Heart left ventricle (tissue), 16 donors: ENCODE measurements at regions not wholly inside any gene's neighbourhood (a gene's known extent, or its start where the extent isn't known, plus 50 kb on each side); places are given as distances from the start of the nearest gene placed in this dataset.

Experiments used
- ATAC-seq, 4 donors: fragments of 200-7000 bp; cut with Tn5 transposase; one replicate each; pipeline ENCODE4 v1.9.1; 2020 to 2022; ENCODE audit warnings: moderate library complexity in 4 of 4, mild to moderate bottlenecking in 3 of 4, moderate number of reproducible peaks in 1 of 4
- DNase-seq, 5 donors: peaks; one replicate each; pipeline ENCODE4 v3.0.0-alpha.2; 2020
- H3K27ac ChIP-seq, 12 donors: fragments of 200-600 bp; sonication (generic) in 4 of 12; one replicate each; pipeline versions ENCODE4 v1.5.0 to v1.8.0; 2016 to 2022; ENCODE audit warnings: mild to moderate bottlenecking in 2 of 12
- H3K27me3 ChIP-seq, 9 donors: fragments of 200-600 bp; sonication (generic) in 2 of 9; one replicate each; pipeline versions ENCODE4 v1.5.1 to v1.8.0; 2016 to 2022; ENCODE audit warnings: mild to moderate bottlenecking in 3 of 9
- H3K36me3 ChIP-seq, 9 donors: fragments of 200-600 bp; sonication (generic) in 2 of 9; one replicate each; pipeline versions ENCODE4 v1.5.0 to v1.8.0; 2018 to 2022; ENCODE audit warnings: mild to moderate bottlenecking in 2 of 9
- H3K4me1 ChIP-seq, 12 donors: fragments of 200-600 bp; sonication (generic) in 4 of 12; one replicate each; pipeline versions ENCODE4 v1.5.0 to v1.8.0; 2016 to 2022; ENCODE audit warnings: mild to moderate bottlenecking in 3 of 12
- H3K4me3 ChIP-seq, 12 donors: fragments of 200-600 bp; sonication (generic) in 4 of 12; one replicate each; pipeline versions ENCODE4 v1.5.0 to v1.8.0; 2017 to 2022; ENCODE audit warnings: mild to moderate bottlenecking in 9 of 12, moderate library complexity in 4 of 12
- H3K9me3 ChIP-seq, 12 donors: fragments of 200-600 bp; sonication (generic) in 4 of 12; one replicate each; pipeline versions ENCODE4 v1.5.0 to v1.8.0; 2016 to 2022; ENCODE audit warnings: mild to moderate bottlenecking in 1 of 12
- POLR2A ChIP-seq, 2 donors: fragments of 450-650 bp; IDR thresholded peaks; one replicate each; pipeline ENCODE4 v1.6.1; 2017; ENCODE audit warnings: antibody characterized with exemption in 2 of 2, mild to moderate bottlenecking in 2 of 2, moderate library complexity in 2 of 2
- WGBS, 4 donors: extraction: QIAGEN DNeasy Blood & Tissue Kit in 2 of 4; methylation state at CpG; one replicate each; pipeline versions ENCODE4 v1.1.5 to v1.1.7; 2013 to 2018; 5-methylcytosine and 5-hydroxymethylcytosine counted together
- intact Hi-C, 10 donors: fragments of 100-400 bp; cut with DNase I; formaldehyde crosslinking; loops; one replicate each; pipeline versions ENCODE4 v1.11.1 to v1.14.2; 2022
- TF ChIP-seq, protein P1 (sequence below), 12 donors: fragments of 200-600 bp; sonication (generic) in 4 of 12; IDR thresholded peaks; one replicate each; pipeline versions ENCODE4 v1.5.0 to v1.8.0; 2018 to 2022; ENCODE audit warnings: antibody characterized with exemption in 12 of 12, mild to moderate bottlenecking in 5 of 12
- donor health status: ischemic (EF 13 %, LVEDD 7.1; RV severe dilation, severe dysfunction).
- donor health status: healthy with polysubstance abuse.
- donor health status: DM: no; HTN: yes; CAD: no.
- donor health status: DM: no; HTN: no; CAD: no.
- donor health status: ischemic (EF 25% LVEDD 6.9; RV normal size, moderate dysfunction).
- donor health status: ischemic (EF 25% LVEDD 5.7; RV mildly dilated, moderate dysfunction).
- donor health status: healthy.
- donor health status: DM: yes; HTN: yes; CAD: no.
- donor health status: ischemic (EF 35%, LVEDD 5.7; RV mildly dilated, moderate dysfunction).
- donor health status: nonischemic (EF 11% LVEDD 7.7; RV severe dilation, severe dysfunction).
- donor health status: DM: yes; HTN: yes; CAD: no.
- donor health status: PGD.
- donor health status: ischemic (EF 29% LVEDD 5.4; RV normal size, mild dysfunction).
- donor health status: nonischemic (EF 23%, LVEDD 6.1; RV moderate dilation, normal function).

DNA sequence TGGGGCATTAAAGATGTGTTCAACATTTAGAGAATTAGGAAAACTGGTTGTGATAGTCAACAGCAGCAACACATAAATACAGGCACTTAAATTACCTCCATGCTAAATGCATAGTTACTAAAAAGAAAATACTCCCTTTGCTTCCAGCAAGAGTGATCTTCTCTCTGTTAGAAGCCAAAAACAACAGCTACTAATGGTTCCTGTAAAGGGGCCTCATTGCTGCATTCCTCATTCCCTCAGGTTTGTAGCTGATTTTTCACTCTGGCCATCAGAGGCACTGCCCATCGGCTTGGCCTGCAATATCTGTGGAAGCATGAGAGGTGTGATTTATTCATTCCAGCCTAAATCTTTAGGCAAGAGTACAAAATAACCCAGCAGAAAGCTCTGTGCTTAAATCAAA, 466.0 kb upstream of the ADAMTS16 start:
- no peak for DNase-seq
- no peaks in the 10 kb centered on the region for H3K9me3 ChIP-seq
- intact Hi-C loops: no loop called here
- H3K27me3 ChIP-seq: no peaks in the 10 kb centered on the region
- H3K4me1 ChIP-seq: no peaks in the 10 kb centered on the region
- H3K27ac ChIP-seq: no peak overlapping the region
- no peak for ATAC-seq
- H3K36me3 ChIP-seq: no peaks in the 10 kb centered on the region
- 30 to 46% (median 34%) methylated on average over 1 of the region's 1 CpG for WGBS, 4 donors
- TF ChIP-seq, protein P1, sequence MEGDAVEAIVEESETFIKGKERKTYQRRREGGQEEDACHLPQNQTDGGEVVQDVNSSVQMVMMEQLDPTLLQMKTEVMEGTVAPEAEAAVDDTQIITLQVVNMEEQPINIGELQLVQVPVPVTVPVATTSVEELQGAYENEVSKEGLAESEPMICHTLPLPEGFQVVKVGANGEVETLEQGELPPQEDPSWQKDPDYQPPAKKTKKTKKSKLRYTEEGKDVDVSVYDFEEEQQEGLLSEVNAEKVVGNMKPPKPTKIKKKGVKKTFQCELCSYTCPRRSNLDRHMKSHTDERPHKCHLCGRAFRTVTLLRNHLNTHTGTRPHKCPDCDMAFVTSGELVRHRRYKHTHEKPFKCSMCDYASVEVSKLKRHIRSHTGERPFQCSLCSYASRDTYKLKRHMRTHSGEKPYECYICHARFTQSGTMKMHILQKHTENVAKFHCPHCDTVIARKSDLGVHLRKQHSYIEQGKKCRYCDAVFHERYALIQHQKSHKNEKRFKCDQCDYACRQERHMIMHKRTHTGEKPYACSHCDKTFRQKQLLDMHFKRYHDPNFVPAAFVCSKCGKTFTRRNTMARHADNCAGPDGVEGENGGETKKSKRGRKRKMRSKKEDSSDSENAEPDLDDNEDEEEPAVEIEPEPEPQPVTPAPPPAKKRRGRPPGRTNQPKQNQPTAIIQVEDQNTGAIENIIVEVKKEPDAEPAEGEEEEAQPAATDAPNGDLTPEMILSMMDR (IDR thresholded peaks at IDR 0.05): no peak
- no peak for TF ChIP-seq POLR2A (IDR thresholded peaks at IDR 0.05)
- no peak overlapping the region for H3K4me3 ChIP-seq

DNA sequence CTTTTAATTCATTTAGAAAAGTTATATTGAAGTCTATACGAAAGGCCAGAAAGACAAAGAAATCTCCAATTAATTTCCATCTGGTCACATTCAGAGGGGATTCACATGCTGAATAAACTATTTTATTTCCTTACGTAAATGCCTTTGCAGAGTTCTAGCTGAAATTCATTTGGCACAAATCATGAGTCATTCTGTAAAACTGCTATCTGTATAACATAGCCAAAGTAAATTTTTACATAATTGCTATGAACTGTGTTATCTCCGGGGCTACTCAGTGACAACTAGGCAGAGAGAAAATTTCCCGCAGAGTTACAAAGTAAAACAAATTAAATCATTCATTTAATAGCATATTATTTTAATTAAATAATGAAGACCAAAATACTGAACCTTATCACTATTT, 463.2 kb upstream of the ADAMTS16 start:
- WGBS, 4 donors: 60 to 76% (median 68%) methylated on average over 4 of the region's 4 CpGs
- H3K4me3 ChIP-seq: no peak overlapping the region
- no peak for TF ChIP-seq POLR2A (IDR thresholded peaks at IDR 0.05)
- TF ChIP-seq, protein P1 (IDR thresholded peaks at IDR 0.05): no peak
- peaks cover 0 to 6% (median 0%) of the 10 kb centered on the region in 12 donors for H3K9me3 ChIP-seq
- intact Hi-C loops: no loop called here
- no peak overlapping the region for H3K27ac ChIP-seq
- DNase-seq (no peak), ATAC-seq (no peak)
- H3K27me3 ChIP-seq: no peaks in the 10 kb centered on the region
- no peaks in the 10 kb centered on the region for H3K4me1 ChIP-seq
- H3K36me3 ChIP-seq: no peaks in the 10 kb centered on the region

DNA sequence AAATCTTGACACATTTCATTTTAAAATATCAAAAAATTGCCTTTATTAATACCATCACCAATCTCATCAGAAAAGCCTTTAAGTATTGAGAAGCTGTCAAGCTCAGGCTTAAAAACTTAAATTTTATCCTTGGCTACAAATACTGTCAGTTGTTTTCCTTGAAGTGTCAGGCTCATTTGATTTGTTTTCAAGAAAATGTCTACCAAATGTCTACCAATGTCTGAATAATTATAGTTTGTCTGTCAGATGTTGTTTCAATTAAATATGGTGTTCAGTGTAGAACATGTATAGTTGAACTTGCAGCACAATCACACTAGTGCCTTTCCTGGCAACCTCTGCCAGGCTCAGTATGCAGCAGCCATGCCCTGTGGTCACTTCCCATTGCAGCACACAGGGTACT, 455.2 kb upstream of the ADAMTS16 start:
- TF ChIP-seq, protein P1 (IDR thresholded peaks at IDR 0.05): no peak
- TF ChIP-seq POLR2A (IDR thresholded peaks at IDR 0.05): no peak
- H3K36me3 ChIP-seq: no peaks in the 10 kb centered on the region
- H3K4me1 ChIP-seq: no peaks in the 10 kb centered on the region
- peaks cover 0 to 20% (median 6%) of the 10 kb centered on the region in 12 donors for H3K9me3 ChIP-seq
- no peak for ATAC-seq
- no peak overlapping the region for H3K4me3 ChIP-seq
- H3K27me3 ChIP-seq: no peaks in the 10 kb centered on the region
- DNase-seq: no peak
- no peak overlapping the region for H3K27ac ChIP-seq
- intact Hi-C loops: no loop called here

DNA sequence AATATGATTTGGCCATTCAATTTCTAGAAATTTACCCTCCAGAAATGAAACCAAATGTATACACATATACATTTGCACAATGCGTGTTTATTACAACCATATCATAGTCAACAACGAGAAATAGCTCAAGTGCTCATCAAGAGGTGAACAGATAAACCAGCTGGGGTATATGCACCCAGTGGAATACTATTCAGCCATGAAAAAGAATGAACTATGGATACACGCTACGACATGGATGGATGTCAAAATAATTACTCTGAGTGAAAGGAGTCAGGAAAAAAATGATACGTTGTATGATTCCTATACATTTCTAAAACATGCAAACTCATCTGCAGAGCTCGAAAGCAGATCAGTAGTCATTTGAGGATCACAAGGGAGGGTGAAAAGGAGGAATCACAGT, 441.5 kb upstream of the ADAMTS16 start:
- no peak overlapping the region for H3K27ac ChIP-seq
- H3K27me3 ChIP-seq: no peaks in the 10 kb centered on the region
- H3K4me3 ChIP-seq: no peak overlapping the region
- 86 to 91% (median 89%) methylated on average over 6 of the region's 6 CpGs for WGBS, 4 donors
- no peaks in the 10 kb centered on the region for H3K4me1 ChIP-seq
- peaks cover 0 to 3% (median 0%) of the 10 kb centered on the region in 12 donors for H3K9me3 ChIP-seq
- ATAC-seq: no peak
- no peaks in the 10 kb centered on the region for H3K36me3 ChIP-seq
- TF ChIP-seq POLR2A (IDR thresholded peaks at IDR 0.05): no peak
- TF ChIP-seq, protein P1 (IDR thresholded peaks at IDR 0.05): no peak
- no peak for DNase-seq
- intact Hi-C loops: no loop called here
